ENCODE measurements at regions not wholly inside any gene's neighbourhood (a gene's known extent, or its start where the extent isn't known, plus 50 kb on each side); places are given as distances from the start of the nearest gene placed in this dataset.

GRCh38 chr3:59277816-59278215, 228.0 kb upstream of the CFAP20DC start:
- H3K4me3 ChIP-seq (ENCODE audit: low read length in 2 of 2) = no peak overlapping the region
- no peak overlapping the region for H2BK120ac ChIP-seq (ENCODE audit: low read depth, low read length)
- no peak overlapping the region for H4K91ac ChIP-seq (ENCODE audit: low read depth, low read length, poor library complexity)
- no peak overlapping the region for H3K18ac ChIP-seq (ENCODE audit: low read length)
- no peak overlapping the region for H2AFZ ChIP-seq (ENCODE audit: low read length)
- no peak overlapping the region for H4K8ac ChIP-seq (ENCODE audit: low read depth, low read length)
- H3K23ac ChIP-seq (ENCODE audit: low read depth, low read length, poor library complexity) = no peak overlapping the region
- H2BK12ac ChIP-seq (ENCODE audit: low read length) = no peak overlapping the region
- H3K4ac ChIP-seq (ENCODE audit: low read length) = no peak overlapping the region
- no peak overlapping the region for H2BK5ac ChIP-seq (ENCODE audit: low read length)
- no peak for DNase-seq (ENCODE audit: low spot score)
- no peak overlapping the region for H2BK15ac ChIP-seq (ENCODE audit: low read length)
- no peaks in the 10 kb centered on the region for H3K9me3 ChIP-seq (replicated peaks in 1 of 2; ENCODE audit: control insufficient read depth in 2 of 2, insufficient read depth in 1 of 2, low read depth in 1 of 2, low read length in 2 of 2)
- no peak overlapping the region for H3K9ac ChIP-seq (ENCODE audit: low read depth, low read length, poor library complexity)
- H3K36me3 ChIP-seq (replicated peaks in 1 of 2; ENCODE audit: control insufficient read depth in 2 of 2, insufficient read depth in 2 of 2, low read length in 2 of 2) = no peaks in the 10 kb centered on the region
- WGBS, 2 donors (ENCODE audit: extremely low coverage in 2 of 2, insufficient read length in 2 of 2, insufficient replicate concordance in 1 of 2) = no CpG with 5 or more reads among the region's 1 CpG
- no peak overlapping the region for H3K14ac ChIP-seq (ENCODE audit: low read length)
- no peaks in the 10 kb centered on the region for H3K4me1 ChIP-seq (ENCODE audit: control insufficient read depth in 2 of 2, insufficient read depth in 1 of 2, low read depth in 1 of 2, low read length in 2 of 2)
- H2AK5ac ChIP-seq (ENCODE audit: low read depth, low read length) = no peak overlapping the region
- H3K4me2 ChIP-seq (ENCODE audit: insufficient read depth, low read length, poor library complexity, severe bottlenecking) = no peak overlapping the region
- H3K27me3 ChIP-seq (ENCODE audit: control insufficient read depth in 3 of 3, insufficient read depth in 3 of 3, low read depth in 1 of 3, low read length in 3 of 3) = no peaks in the 10 kb centered on the region
- H3K27ac ChIP-seq (replicated peaks; ENCODE audit: low read length) = no peak overlapping the region
- H3K79me1 ChIP-seq (ENCODE audit: low read depth, low read length) = no peaks in the 10 kb centered on the region

- Histone ChIP-seq H3K18ac (ENCODE audit: low read length) (no peak overlapping the region), H2AFZ (ENCODE audit: low read length) (no peak overlapping the region), H3K4me3 (ENCODE audit: low read length in 2 of 2) (no peak overlapping the region), H2BK5ac (ENCODE audit: low read length) (no peak overlapping the region), H3K9me3 (replicated peaks in 1 of 2; ENCODE audit: control insufficient read depth in 2 of 2, insufficient read depth in 1 of 2, low read depth in 1 of 2, low read length in 2 of 2) (no peaks in the 10 kb centered on the region), H2AK5ac (ENCODE audit: low read depth, low read length) (no peak overlapping the region), H3K27ac (replicated peaks; ENCODE audit: low read length) (no peak overlapping the region), H3K27me3 (ENCODE audit: control insufficient read depth in 3 of 3, insufficient read depth in 3 of 3, low read depth in 1 of 3, low read length in 3 of 3) (no peaks in the 10 kb centered on the region), H3K4ac (ENCODE audit: low read length) (no peak overlapping the region), H3K4me1 (ENCODE audit: control insufficient read depth in 2 of 2, insufficient read depth in 1 of 2, low read depth in 1 of 2, low read length in 2 of 2) (no peaks in the 10 kb centered on the region), H3K79me1 (ENCODE audit: low read depth, low read length) (no peaks in the 10 kb centered on the region), H4K91ac (ENCODE audit: low read depth, low read length, poor library complexity) (no peak overlapping the region), H3K9ac (ENCODE audit: low read depth, low read length, poor library complexity) (no peak overlapping the region), H2BK15ac (ENCODE audit: low read length) (no peak overlapping the region), H3K23ac (ENCODE audit: low read depth, low read length, poor library complexity) (no peak overlapping the region), H3K4me2 (ENCODE audit: insufficient read depth, low read length, poor library complexity, severe bottlenecking) (no peak overlapping the region), H2BK12ac (ENCODE audit: low read length) (no peak overlapping the region), H4K8ac (ENCODE audit: low read depth, low read length) (no peak overlapping the region), H3K14ac (ENCODE audit: low read length) (no peak overlapping the region), H3K36me3 (replicated peaks in 1 of 2; ENCODE audit: control insufficient read depth in 2 of 2, insufficient read depth in 2 of 2, low read length in 2 of 2) (no peaks in the 10 kb centered on the region), H2BK120ac (ENCODE audit: low read depth, low read length) (no peak overlapping the region)
- WGBS, 2 donors (ENCODE audit: extremely low coverage in 2 of 2, insufficient read length in 2 of 2, insufficient replicate concordance in 1 of 2) = no CpG with 5 or more reads among the region's 4 CpGs
- DNase-seq (ENCODE audit: low spot score) = no peak
These were observed 227.4 kb upstream of the CFAP20DC start for GRCh38 chr3:59277201-59277600.

GRCh38 chr3:59273976-59274375, 224.2 kb upstream of the CFAP20DC start:
- no peak for DNase-seq (ENCODE audit: low spot score)
- H3K79me1 ChIP-seq (ENCODE audit: low read depth, low read length) = no peaks in the 10 kb centered on the region
- no peak overlapping the region for H4K91ac ChIP-seq (ENCODE audit: low read depth, low read length, poor library complexity)
- no CpG with 5 or more reads among the region's 2 CpGs for WGBS, 2 donors (ENCODE audit: extremely low coverage in 2 of 2, insufficient read length in 2 of 2, insufficient replicate concordance in 1 of 2)
- no peak overlapping the region for H3K23ac ChIP-seq (ENCODE audit: low read depth, low read length, poor library complexity)
- no peak overlapping the region for H3K4me2 ChIP-seq (ENCODE audit: insufficient read depth, low read length, poor library complexity, severe bottlenecking)
- no peaks in the 10 kb centered on the region for H3K27me3 ChIP-seq (ENCODE audit: control insufficient read depth in 3 of 3, insufficient read depth in 3 of 3, low read depth in 1 of 3, low read length in 3 of 3)
- H3K14ac ChIP-seq (ENCODE audit: low read length) = no peak overlapping the region
- no peaks in the 10 kb centered on the region for H3K36me3 ChIP-seq (replicated peaks in 1 of 2; ENCODE audit: control insufficient read depth in 2 of 2, insufficient read depth in 2 of 2, low read length in 2 of 2)
- H4K8ac ChIP-seq (ENCODE audit: low read depth, low read length) = no peak overlapping the region
- H2AFZ ChIP-seq (ENCODE audit: low read length) = no peak overlapping the region
- no peak overlapping the region for H2BK120ac ChIP-seq (ENCODE audit: low read depth, low read length)
- H3K9ac ChIP-seq (ENCODE audit: low read depth, low read length, poor library complexity) = no peak overlapping the region
- no peak overlapping the region for H3K18ac ChIP-seq (ENCODE audit: low read length)
- H3K9me3 ChIP-seq (replicated peaks in 1 of 2; ENCODE audit: control insufficient read depth in 2 of 2, insufficient read depth in 1 of 2, low read depth in 1 of 2, low read length in 2 of 2) = no peaks in the 10 kb centered on the region
- no peaks in the 10 kb centered on the region for H3K4me1 ChIP-seq (ENCODE audit: control insufficient read depth in 2 of 2, insufficient read depth in 1 of 2, low read depth in 1 of 2, low read length in 2 of 2)
- H2BK5ac ChIP-seq (ENCODE audit: low read length) = no peak overlapping the region
- no peak overlapping the region for H3K4ac ChIP-seq (ENCODE audit: low read length)
- H3K4me3 ChIP-seq (ENCODE audit: low read length in 2 of 2) = no peak overlapping the region
- H2BK12ac ChIP-seq (ENCODE audit: low read length) = no peak overlapping the region
- no peak overlapping the region for H3K27ac ChIP-seq (replicated peaks; ENCODE audit: low read length)
- no peak overlapping the region for H2BK15ac ChIP-seq (ENCODE audit: low read length)
- no peak overlapping the region for H2AK5ac ChIP-seq (ENCODE audit: low read depth, low read length)

GRCh38 chr3:59271971-59272370, 222.1 kb upstream of the CFAP20DC start:
- Histone ChIP-seq H3K27me3 (ENCODE audit: control insufficient read depth in 3 of 3, insufficient read depth in 3 of 3, low read depth in 1 of 3, low read length in 3 of 3) (no peaks in the 10 kb centered on the region), H3K4me1 (ENCODE audit: control insufficient read depth in 2 of 2, insufficient read depth in 1 of 2, low read depth in 1 of 2, low read length in 2 of 2) (no peaks in the 10 kb centered on the region), H3K27ac (replicated peaks; ENCODE audit: low read length) (no peak overlapping the region), H2BK5ac (ENCODE audit: low read length) (no peak overlapping the region), H3K14ac (ENCODE audit: low read length) (no peak overlapping the region), H3K9ac (ENCODE audit: low read depth, low read length, poor library complexity) (no peak overlapping the region), H3K36me3 (replicated peaks in 1 of 2; ENCODE audit: control insufficient read depth in 2 of 2, insufficient read depth in 2 of 2, low read length in 2 of 2) (no peaks in the 10 kb centered on the region), H2BK15ac (ENCODE audit: low read length) (no peak overlapping the region), H3K4ac (ENCODE audit: low read length) (no peak overlapping the region), H3K4me2 (ENCODE audit: insufficient read depth, low read length, poor library complexity, severe bottlenecking) (no peak overlapping the region), H3K79me1 (ENCODE audit: low read depth, low read length) (no peaks in the 10 kb centered on the region), H3K9me3 (replicated peaks in 1 of 2; ENCODE audit: control insufficient read depth in 2 of 2, insufficient read depth in 1 of 2, low read depth in 1 of 2, low read length in 2 of 2) (no peaks in the 10 kb centered on the region), H3K23ac (ENCODE audit: low read depth, low read length, poor library complexity) (no peak overlapping the region), H3K4me3 (ENCODE audit: low read length in 2 of 2) (no peak overlapping the region), H2AFZ (ENCODE audit: low read length) (no peak overlapping the region), H3K18ac (ENCODE audit: low read length) (no peak overlapping the region), H4K8ac (ENCODE audit: low read depth, low read length) (no peak overlapping the region), H2BK12ac (ENCODE audit: low read length) (no peak overlapping the region), H2AK5ac (ENCODE audit: low read depth, low read length) (no peak overlapping the region), H4K91ac (ENCODE audit: low read depth, low read length, poor library complexity) (no peak overlapping the region), H2BK120ac (ENCODE audit: low read depth, low read length) (no peak overlapping the region)
- no CpG with 5 or more reads among the region's 2 CpGs for WGBS, 2 donors (ENCODE audit: extremely low coverage in 2 of 2, insufficient read length in 2 of 2, insufficient replicate concordance in 1 of 2)
- DNase-seq (ENCODE audit: low spot score) = no peak

Data from neuronal stem cell (in vitro differentiated cells).